Left ventricle myocardium superior (tissue), 1 donor: ENCODE measurements at regions not wholly inside any gene's neighbourhood (a gene's known extent, or its start where the extent isn't known, plus 50 kb on each side); places are given as distances from the start of the nearest gene placed in this dataset.

Experiments used
- ATAC-seq: fragments of 200-7000 bp; cut with Tn5 transposase; one replicate; pipeline ENCODE4 v1.9.1; 2020; ENCODE audit warnings: mild to moderate bottlenecking, moderate library complexity
- DNase-seq: peaks from one replicate; pipeline ENCODE4 v3.0.0-alpha.2; 2020
- intact Hi-C: fragments of 100-400 bp; cut with micrococcal nuclease; formaldehyde crosslinking; loops from one replicate; pipeline ENCODE4 v1.11.0; 2022
- donor health status: DM: no; HTN: yes; CAD: no; lungs with severe emphysema.

DNA sequence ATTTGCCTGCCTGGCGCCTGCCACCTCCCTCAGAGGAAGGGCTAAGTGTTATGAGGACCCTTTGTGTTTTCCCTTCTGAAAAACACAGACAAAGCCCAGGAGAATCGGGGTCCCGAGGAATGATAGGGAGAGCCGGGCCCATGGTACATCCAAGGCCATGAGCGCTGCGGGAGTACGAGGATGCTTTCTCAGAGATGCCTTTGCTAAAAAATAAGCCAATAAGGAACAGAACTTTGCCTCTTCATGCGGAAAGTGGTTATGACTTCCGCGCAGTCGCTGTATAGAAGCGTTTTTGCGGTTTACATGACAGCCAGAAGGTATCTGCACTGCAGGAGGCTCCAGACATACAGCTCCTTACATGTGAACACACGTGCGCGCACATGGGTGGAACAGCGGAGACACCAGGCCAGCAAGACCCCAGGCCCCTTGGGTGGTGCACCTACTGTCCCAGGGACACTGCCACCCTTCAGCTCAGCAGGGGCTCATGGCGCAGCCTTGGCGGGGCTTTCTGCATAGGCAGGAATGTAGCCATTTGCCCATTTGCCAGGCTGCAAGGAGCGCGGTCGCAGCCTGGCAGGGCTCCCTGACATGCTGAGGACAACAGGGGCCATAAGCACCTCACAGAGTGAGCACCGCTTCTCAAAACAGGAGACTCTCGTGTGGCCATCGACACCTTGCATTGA is 252.4 kb upstream of the SALL3 start:
- intact Hi-C loops: no loop called here
- ATAC-seq (no peak), DNase-seq (no peak)

DNA sequence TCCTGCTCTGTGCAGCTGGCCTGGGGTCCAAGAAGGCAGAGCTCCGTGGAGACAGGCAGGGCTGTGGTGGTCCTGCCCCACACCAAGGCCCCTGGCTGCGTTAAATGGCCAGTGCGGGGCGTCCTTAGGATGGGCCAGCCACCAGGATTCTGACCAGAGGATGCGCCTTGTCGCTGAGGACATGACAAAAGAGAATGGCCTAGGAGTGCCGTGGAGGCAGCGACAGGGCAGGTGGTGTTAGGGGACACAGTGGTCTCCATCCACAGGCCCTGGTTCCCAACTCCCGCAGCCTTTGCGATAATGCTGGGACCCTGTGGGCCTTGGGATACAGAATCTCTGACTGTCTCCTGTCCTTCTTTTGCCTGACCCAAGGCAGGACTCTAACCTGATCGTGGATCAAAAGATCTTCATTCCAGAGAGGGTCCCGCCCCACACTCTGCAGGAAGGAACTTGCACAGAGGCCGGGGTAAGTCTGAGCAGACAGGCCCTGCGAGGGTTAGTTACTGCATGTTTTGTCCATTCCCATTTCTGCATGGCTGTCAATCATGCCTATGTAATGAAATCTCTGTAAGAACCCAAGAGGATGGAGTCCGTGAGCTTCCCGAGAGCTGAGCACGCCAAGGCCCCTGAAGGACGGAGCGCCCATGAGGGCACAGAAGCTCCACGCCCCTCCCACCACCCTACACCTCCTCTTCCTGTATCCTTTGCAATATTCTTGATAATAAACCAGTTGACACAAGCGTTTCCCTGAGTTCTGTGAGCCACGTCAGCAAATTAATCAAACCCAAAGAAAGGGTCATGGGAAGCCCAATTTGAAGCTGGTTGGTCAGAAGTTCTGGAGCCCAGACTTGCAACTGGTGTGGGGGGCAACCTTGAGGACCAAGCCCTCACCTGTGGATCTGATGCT is 251.5 kb upstream of the SALL3 start:
- no peak for DNase-seq
- no peak for ATAC-seq
- intact Hi-C loops: no loop called here

- intact Hi-C loops: no loop called here
- DNase-seq (no peak), ATAC-seq (no peak)
Measured at GRCh38 chr18:78728784-78729467, 250.7 kb upstream of the SALL3 start.

- intact Hi-C loops: no loop called here
- DNase-seq (no peak), ATAC-seq (no peak)
Measured at GRCh38 chr18:78730546-78730945, 249.1 kb upstream of the SALL3 start.

DNA sequence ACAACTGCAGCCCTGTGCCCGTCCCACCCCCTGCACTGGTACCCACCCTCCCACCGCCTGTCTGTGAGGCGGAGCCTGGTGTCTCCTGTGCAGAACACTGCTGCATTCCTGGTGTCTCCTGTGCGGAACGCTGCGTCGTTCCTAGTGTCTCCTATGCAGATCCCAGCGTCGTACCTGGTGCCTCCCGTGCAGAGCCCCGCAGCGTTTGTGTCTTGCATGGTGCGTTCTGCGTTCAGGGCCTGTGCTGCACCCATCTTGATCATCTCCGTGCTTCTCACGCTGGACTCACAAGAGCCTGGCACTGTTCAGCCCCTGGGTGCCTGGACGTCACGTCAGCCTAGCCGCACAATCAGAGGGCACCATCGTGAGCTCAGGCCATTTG is 248.6 kb upstream of the SALL3 start:
- intact Hi-C loops: no loop called here
- DNase-seq: no peak

DNA sequence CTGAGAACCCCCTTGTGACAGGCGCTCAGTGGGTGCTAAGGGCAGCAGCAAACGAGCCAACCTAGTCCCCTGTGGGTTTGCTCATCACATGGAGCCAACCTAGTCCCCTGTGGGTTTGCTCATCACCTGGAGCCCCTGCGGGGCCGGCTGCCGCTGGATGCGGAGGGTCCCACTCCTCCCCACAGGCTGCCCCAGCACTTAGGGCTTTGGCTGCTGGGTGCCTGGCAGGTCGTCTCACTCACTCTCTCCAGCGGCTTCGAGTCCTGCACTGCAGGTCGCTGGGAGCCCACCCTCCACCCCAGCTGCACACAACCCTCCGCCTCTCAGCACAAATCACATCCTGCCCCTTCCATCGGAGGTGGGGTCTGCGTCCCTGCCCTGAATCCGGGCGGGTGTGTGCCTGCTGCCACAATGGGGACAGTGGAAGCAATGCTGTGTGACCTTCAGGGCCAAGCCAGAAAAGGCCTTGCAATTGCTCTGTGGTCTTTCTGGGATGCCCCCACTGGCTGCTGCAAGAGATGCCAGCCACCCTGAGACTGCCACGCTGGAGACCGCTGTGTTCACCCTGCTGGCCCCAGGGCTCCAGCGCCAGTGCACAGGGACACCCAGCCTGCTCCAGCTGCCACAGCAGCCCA is 248.1 kb upstream of the SALL3 start:
- intact Hi-C loops: no loop called here
- DNase-seq (no peak), ATAC-seq (no peak)

More for the DNA sequence above, 248.6 kb upstream of the SALL3 start:
- no peak for ATAC-seq

GRCh38 chr18:78732273-78733210 is 247.1 kb upstream of the SALL3 start:
- ATAC-seq: no peak
- intact Hi-C loops: no loop called here
- DNase-seq: no peak

DNA sequence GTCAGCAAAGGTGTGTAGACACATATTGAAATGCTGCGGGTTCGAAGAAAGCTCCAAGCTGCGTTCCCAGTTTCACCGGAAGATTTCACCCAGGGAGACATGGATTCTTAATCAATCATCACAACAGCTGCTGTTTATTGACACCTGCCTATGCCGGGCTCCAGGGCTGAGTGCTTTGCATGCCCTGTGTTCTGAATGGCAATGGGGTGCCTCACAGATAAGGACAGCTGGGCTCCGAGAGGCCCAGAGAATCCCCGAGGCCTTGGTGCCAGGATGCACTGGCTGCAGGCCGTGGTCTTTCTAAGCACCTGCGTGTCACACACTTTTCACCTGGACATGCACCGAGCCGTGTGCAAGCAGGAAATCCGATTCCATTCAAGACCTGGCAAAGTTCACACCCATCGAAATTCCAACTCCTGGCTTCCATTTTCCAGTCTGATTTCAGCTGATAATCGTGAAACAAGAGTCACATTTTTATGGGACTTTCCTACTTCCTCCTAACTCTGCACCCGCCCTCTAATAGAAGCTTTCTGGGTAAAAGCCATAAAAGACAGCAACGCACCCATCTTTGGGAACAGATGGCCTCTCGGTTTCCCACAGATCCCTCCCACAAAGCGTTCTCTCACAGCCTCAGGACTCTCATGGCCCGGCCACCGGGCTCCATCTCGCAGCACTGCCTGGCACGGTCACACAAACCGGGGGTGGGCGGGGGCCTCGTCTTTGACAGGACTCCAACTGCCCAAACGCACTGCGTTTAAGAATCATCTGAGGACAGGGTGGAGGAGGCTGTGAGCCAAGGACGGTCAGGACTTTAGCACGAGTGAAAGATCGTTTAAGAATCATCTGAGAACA is 245.6 kb upstream of the SALL3 start:
- DNase-seq (no peak), ATAC-seq (no peak)
- intact Hi-C loops: no loop called here

- DNase-seq (no peak), ATAC-seq (no peak)
- intact Hi-C loops: no loop called here
Measured at GRCh38 chr18:78734614-78734945, 245.0 kb upstream of the SALL3 start.

DNA sequence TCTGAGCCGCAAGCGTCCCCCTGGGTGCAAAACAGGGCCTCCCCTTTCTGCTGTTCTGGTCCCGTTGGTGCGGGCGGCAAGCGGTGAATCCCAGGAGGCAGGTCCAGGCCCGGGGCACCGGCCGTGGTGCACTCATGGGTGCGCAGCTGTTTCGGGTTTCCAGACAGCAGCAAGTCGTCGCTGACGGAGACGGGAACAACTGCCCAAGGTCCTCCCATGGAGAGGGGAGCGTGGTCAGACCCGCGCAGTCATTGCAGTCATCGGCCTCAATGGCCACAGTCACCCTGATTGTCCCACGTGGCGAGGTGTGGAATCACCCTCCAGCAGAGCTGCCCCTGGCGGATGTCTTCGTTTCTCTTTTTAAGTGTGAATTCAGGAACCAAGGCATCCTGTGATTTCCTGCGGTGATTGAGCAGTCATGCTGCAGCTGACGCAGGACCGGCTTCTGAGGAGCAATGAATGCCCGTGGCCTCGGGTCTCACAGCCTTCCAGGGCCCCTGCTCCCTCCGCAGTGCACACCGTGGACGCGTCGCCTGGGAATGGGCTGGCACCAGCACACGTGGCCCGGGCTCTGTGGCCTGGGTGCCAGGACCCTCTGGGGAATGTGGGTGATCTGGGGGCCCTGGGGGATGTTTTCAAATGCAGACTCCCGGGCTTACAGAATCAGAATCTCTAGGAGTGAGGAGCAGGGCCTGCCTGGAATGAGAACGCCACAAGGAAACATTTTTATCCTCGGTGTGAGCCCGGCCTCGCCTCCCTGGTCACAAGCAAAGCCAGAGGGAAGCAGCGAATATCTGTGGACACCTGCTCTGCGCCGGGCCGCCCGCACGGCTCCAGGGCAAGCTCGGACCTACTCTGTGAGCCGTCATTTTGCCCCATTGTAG is 244.2 kb upstream of the SALL3 start:
- no peak for DNase-seq
- intact Hi-C loops: no loop called here
- ATAC-seq: no peak

DNA sequence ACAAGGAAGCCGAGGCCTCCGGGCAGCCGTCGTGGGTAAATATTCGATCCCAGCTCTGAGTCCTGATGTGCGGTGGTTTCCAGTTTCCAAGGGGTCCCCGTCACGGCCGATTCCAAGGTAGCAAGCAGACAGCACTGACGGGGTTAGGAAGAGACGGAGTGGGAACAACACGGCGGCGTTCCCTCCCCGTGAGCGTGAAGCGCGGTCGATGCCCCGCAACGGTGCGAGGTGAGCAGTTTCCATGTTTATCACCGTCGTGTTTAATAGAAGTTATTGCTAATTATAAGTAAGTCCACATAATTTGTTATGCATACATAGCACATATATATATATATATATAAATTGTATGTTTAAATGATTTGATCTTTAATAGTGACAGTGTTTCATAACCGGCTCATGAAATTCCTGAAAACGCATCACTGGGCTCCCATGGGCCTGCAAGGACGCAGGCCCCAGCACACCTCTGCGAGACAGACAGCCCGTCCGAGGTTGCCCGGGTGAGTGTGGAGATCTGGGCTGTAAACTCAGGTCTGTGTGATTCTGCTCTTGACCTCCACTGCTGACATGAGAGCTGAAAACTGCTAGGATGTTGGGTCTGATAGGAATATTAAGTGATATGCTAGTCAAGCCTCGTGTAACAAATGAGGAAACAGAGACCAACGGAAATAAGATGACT is 243.5 kb upstream of the SALL3 start:
- intact Hi-C loops: no loop called here
- no peak for ATAC-seq
- no peak for DNase-seq

- ATAC-seq: no peak
- intact Hi-C loops: no loop called here
- DNase-seq: no peak
Measured at GRCh38 chr18:78737006-78737915, 242.4 kb upstream of the SALL3 start.

DNA sequence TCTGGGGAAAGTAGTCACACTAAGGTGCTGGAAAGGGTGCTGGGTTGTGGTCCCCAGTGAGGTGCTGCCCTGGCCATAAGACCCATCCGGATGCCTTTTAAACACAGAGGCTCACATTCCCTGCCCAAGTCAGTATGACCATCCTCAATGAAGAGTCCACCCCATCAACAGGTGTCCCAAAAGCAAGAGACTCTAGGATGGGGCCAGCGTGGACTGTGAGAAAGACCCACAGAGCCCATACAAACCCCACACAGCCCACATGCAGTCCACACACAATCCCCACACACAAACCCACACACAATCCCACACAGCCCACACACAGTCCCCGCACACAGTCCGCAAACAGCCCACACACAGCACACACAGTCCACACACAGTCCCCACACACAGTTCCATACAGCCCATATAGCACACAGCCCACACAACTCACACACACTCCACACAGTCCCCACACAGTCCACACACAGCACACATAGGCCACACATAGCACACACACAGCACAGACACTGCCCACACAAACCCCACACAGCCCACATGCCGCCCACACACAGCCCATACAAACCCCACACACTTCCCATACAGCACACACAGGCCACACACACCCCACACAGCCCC is 241.4 kb upstream of the SALL3 start:
- intact Hi-C loops: no loop called here
- DNase-seq (no peak), ATAC-seq (no peak)

DNA sequence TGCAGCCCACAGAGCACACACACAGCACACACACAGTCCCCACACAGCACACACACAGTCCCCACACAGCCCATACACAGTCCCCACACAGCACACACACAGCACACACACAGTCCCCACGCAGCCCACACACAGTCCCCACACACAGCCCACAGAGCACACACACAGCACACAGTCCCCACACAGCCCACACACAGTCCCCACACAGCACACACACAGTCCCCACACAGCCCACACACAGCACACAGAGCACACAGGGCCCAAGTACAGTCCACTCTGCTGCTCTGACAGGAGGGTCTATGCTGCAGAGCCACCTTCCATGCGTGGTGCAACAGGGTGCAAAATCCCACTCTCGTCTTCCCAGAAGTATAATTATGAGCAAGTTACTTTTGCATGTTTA is 240.5 kb upstream of the SALL3 start:
- intact Hi-C loops: no loop called here
- ATAC-seq (no peak), DNase-seq (no peak)
